HG03103 (cell line): ENCODE measurements at regions not wholly inside any gene's neighbourhood (a gene's known extent, or its start where the extent isn't known, plus 50 kb on each side); places are given as distances from the start of the nearest gene placed in this dataset.
"Not testable (repeated sequence)": the region's sequence is repeated elsewhere in the genome, so short reads cannot be mapped to it uniquely, and the experiment has no call there.

Experiments used
- ATAC-seq: cut with Tn5 transposase; IDR thresholded peaks from one replicate; pipeline ENCODE4 v1.9.1; 2021; ENCODE audit warnings: low read depth; ENCODE audit not compliant: unreplicated experiment

DNA sequence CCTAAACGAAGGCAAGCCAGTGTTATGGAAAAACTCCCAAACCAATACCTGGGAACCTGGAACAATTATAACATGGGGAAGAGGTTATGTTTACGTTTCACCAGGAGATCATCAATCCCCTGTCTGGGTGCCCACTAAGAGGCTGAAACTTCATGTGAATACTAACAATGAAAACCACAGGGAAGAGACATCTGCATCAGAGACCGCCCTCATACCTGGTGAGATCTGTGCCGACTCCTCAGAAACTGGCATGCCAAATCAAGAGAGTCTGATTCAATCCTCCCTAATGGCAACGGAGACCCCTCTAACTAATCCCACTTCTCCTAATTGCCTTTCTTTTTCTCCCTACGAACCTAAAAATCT lies 163.2 kb downstream of the IER5 start:
- no peak for ATAC-seq

- ATAC-seq, result not testable (repeated sequence)
Observed at GRCh38 chr1:181253601-181254000, 165.1 kb downstream of the IER5 start.

GRCh38 chr1:181255270-181255929 lies 166.9 kb downstream of the IER5 start:
- ATAC-seq, result no peak

GRCh38 chr1:181257117-181257516 lies 168.6 kb downstream of the IER5 start:
- no peak for ATAC-seq

GRCh38 chr1:181259026-181259745 lies 170.7 kb downstream of the IER5 start:
- ATAC-seq, result no peak

DNA sequence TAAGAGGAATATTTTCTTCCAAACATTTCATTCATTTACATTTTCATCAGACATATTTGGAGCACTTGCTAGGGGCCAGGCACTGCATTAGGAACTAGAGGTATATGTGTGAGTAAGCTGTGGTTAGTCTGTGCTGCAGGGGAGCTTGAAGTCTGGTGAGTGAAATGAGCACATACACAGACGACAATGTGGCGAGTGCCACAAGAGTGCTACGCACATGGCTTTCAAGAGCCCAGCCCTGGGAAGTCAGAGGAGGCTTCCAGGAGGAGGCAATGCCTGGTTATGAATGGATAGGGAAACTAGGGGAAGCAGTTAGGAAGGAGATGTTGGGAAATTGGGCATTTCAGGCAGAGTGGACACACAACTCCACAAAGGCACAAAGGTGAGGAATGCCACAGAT lies 171.8 kb downstream of the IER5 start:
- ATAC-seq, result no peak

GRCh38 chr1:181260994-181261393 lies 172.5 kb downstream of the IER5 start:
- ATAC-seq, result no peak

- ATAC-seq, result no peak
Observed at GRCh38 chr1:181262069-181262468, 173.6 kb downstream of the IER5 start.

DNA sequence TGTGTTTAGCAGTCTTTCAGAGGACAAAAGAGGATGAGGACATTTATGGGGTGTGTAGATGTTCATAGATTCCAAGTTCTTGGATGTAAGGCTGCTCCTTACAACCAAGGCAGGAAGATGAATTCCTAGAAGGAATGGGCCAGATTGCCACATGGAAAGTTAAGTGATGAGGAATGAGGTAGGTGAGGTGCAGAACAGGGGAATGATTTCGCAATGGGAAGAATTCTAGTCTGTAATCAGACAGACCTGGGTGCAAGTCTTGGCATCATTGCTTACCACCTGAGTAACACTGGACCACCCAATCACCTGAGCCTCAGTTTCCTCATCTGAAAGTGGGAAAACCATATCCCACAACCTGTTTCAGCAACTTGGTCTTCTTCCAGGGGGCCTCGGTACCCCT lies 174.9 kb downstream of the IER5 start:
- no peak for ATAC-seq

DNA sequence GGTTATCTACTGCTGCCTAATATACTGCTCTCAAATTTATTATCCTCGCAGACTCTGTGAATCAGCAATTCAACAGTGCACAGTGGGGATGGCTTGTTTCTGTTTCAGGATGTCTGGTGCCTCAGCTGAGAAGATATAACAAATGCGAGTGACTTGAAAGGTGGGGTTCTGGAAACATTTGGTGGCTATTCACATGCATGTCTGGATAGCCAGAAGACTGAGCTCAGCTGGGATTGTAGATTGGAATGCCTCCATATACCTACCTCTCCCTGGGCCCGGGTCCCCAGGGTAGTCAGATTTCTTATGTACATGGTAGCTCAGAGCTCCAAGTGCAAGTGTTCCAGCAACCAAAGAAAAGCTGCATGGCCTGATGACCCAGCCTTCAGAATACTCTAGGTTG lies 176.3 kb downstream of the IER5 start:
- no peak for ATAC-seq

GRCh38 chr1:181284978-181285377 lies 196.5 kb downstream of the IER5 start:
- ATAC-seq, result no peak

GRCh38 chr1:181295217-181295616 lies 188.1 kb upstream of the CACNA1E start:
- no peak for ATAC-seq

DNA sequence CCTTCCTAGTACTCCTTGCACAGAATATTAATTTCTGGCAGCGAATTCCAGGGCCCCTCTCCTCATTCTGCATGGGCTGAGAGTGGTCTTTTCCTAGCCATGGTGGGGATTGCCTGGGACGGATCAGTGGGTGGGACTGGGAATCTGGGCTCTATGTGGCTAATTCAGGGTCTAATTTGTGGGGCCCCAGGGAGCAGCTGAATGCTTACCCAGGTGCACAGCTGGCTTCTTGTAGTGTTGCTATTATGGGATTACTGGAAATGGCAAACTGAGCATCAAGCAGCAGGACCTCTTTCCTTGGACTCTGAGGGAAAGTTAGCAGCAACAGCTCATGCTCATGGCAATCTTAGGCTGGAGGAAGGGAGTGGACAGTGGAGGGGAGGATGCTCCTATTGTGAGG lies 187.1 kb upstream of the CACNA1E start:
- ATAC-seq, result no peak

GRCh38 chr1:181308098-181308497 lies 175.2 kb upstream of the CACNA1E start:
- no peak for ATAC-seq

GRCh38 chr1:181310560-181310959 lies 172.8 kb upstream of the CACNA1E start:
- ATAC-seq, result no peak

GRCh38 chr1:181312946-181313345 lies 170.4 kb upstream of the CACNA1E start:
- no peak for ATAC-seq

DNA sequence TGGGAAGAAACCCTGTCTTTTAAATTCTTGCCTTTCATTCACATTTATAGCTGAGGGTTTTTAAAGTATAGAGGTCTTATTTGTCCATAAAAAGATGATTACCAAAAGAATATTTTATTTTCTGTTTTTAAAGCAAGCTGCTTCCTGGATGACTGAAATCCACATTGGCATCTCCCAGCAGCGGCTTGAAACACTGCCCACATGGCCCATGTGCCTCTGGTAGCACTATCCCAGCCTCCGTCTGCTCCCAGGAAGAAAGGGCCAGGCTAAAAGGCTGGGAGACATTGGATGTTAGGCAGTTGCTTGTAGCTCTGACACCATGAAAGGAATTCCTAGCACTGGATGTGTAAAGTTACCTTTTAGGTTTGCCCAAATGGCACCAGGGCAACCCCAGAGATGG lies 169.9 kb upstream of the CACNA1E start:
- no peak for ATAC-seq

DNA sequence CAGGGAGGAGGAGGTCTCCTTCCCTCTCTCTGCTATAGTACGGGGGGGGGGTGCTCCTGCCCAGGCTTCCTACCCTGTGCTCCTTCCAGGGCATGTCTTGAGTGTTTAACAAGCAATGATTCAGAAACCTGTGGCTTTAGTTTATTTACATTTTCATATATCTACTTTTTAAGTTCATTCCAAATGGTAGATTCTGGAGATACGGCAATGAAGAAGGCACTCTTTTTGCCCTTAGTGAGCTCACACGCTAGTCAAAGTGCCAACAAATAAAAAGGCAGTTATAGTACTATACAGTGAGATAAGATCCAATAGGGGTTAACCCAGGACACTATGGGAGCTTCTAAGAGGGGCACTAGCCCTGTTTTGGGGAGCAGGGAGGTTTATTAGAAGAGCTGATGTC lies 169.3 kb upstream of the CACNA1E start:
- ATAC-seq, result no peak

DNA sequence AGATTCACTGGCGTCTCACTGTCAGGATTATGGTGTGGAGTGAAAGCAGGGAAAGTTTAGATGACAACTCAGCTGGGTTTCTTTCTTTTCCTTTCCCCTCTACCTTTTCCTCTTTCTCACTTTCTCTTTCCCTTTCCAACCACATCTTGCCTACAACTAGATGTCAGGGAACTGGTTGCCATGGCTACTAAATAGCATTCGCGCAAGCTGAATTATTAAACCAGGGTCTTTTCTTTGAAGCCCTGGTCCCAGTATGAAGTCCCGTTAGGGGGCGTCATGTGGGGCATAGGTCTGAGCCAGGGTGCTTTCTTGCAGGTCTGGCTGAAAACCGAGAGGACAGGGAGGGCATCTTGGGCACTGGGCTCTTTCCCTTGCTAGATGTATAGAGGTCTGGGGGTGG lies 168.4 kb upstream of the CACNA1E start:
- no peak for ATAC-seq

GRCh38 chr1:181317261-181317930 lies 165.9 kb upstream of the CACNA1E start:
- ATAC-seq, result no peak

GRCh38 chr1:181318022-181318857 lies 165.1 kb upstream of the CACNA1E start:
- ATAC-seq, result no peak
